GM12878 (cell line): ENCODE measurements at regions not wholly inside any gene's neighbourhood (a gene's known extent, or its start where the extent isn't known, plus 50 kb on each side); places are given as distances from the start of the nearest gene placed in this dataset.

Experiments used
- ATAC-seq: fragments of 200-7000 bp; cut with Tn5 transposase; 3 replicates; pipeline ENCODE4 v1.9.1; 2020; ENCODE audit warnings: mild to moderate bottlenecking, moderate library complexity
- BruUV-seq: library from RNA; stranded (reverse); fragments of 400-500 nt; replicated peaks from 2 replicates; lab custom pipeline; 2021; lab: Mats Ljungman, UMichigan
- CTCF ChIA-PET: fragments of 300-600 bp; sonication (Branson Sonifier 250); formaldehyde crosslinking; extraction: SDS; loops from one replicate; lab custom pipeline; 2021; ENCODE audit warnings: inconsistent platforms; lab: Yijun Ruan, JAX
- POLR2A ChIA-PET: fragments of 350-600 bp; formaldehyde crosslinking; extraction: SDS; loops from one replicate; lab custom pipeline; 2021; ENCODE audit warnings: inconsistent platforms; lab: Charles Lee
- RAD21 ChIA-PET: fragments of 300-600 bp; sonication (Branson Sonifier 250); formaldehyde crosslinking; loops from one replicate; lab custom pipeline; 2023; ENCODE audit warnings: antibody characterized with exemption; ENCODE audit not compliant: unreplicated experiment; lab: Charles Lee
- SMC1A ChIA-PET: fragments of 300-600 bp; sonication (Branson Sonifier 250); formaldehyde crosslinking; loops from one replicate; lab custom pipeline; 2023; ENCODE audit not compliant: unreplicated experiment, uncharacterized antibody; lab: Charles Lee
- DNase-seq: peaks from one replicate; pipeline ENCODE4 v3.0.0-alpha.2; 2011; ENCODE audit warnings: low read depth, low spot score
- FAIRE-seq: peaks from 3 replicates; lab custom pipeline; 2011; peaks lifted over from hg19 to GRCh38; lab: Jason Lieb, UNC
- H2AFZ ChIP-seq: 2 replicates; pipeline ENCODE4 v1.6.0; 2011; ENCODE audit warnings: low read depth, low read length, control low read depth; ENCODE audit not compliant: control insufficient read depth
- H3K27ac ChIP-seq: 2 replicates; pipeline ENCODE4 v1.5.1; 2011; ENCODE audit warnings: control low read depth; ENCODE audit not compliant: control insufficient read depth, insufficient read depth
- H3K27me3 ChIP-seq, 2 experiments: replicated peaks in 1 of 2; 2 replicates each; pipeline versions ENCODE4 v1.6.0 to v1.6.1; 2011; ENCODE audit warnings: low read length in 1 of 2; ENCODE audit not compliant: control insufficient read depth in 2 of 2, insufficient read depth in 2 of 2
- H3K36me3 ChIP-seq, 2 experiments: 2 replicates each; pipeline ENCODE4 v1.5.1; 2011; ENCODE audit warnings: low read length in 1 of 2; ENCODE audit not compliant: control insufficient read depth in 2 of 2, insufficient read depth in 2 of 2
- H3K4me1 ChIP-seq: 2 replicates; pipeline ENCODE4 v1.6.1; 2011; ENCODE audit warnings: mild to moderate bottlenecking, low read length, moderate library complexity, mixed read lengths; ENCODE audit not compliant: control insufficient read depth, insufficient read depth
- H3K4me2 ChIP-seq: 2 replicates; pipeline ENCODE4 v1.6.0; 2011; ENCODE audit warnings: control low read depth; ENCODE audit not compliant: control insufficient read depth, insufficient read depth
- H3K4me3 ChIP-seq: fragments of 200-600 bp; sonication (generic); 2 replicates; pipeline ENCODE4 v1.5.1; 2016
- H3K79me2 ChIP-seq: 2 replicates; pipeline ENCODE4 v1.6.0; 2011; ENCODE audit warnings: low read length; ENCODE audit not compliant: control insufficient read depth, insufficient read depth
- H3K9ac ChIP-seq: 2 replicates; pipeline ENCODE4 v1.8.0; 2011; ENCODE audit warnings: low read length, control low read depth, mixed read lengths; ENCODE audit not compliant: control insufficient read depth, insufficient read depth
- H3K9me3 ChIP-seq: replicated peaks from 3 replicates; pipeline ENCODE4 v1.5.1; 2011; ENCODE audit warnings: mild to moderate bottlenecking, low read length; ENCODE audit not compliant: control insufficient read depth, insufficient read depth
- H4K20me1 ChIP-seq: 2 replicates; pipeline ENCODE4 v1.6.0; 2011; ENCODE audit not compliant: control insufficient read depth, insufficient read depth
- ATF2 ChIP-seq: IDR thresholded peaks from 2 replicates; pipeline ENCODE4 v1.6.1; 2012; ENCODE audit warnings: low read length, inconsistent platforms
- ATF7 ChIP-seq: fragments of 450-650 bp; IDR thresholded peaks from 2 replicates; pipeline ENCODE4 v1.6.1; 2016; ENCODE audit warnings: low read depth, mild to moderate bottlenecking
- EED ChIP-seq: sonication (generic); IDR thresholded peaks from 2 replicates; pipeline ENCODE4 v1.6.1; 2016; ENCODE audit warnings: antibody characterized with exemption, low read depth
- FOXK2 ChIP-seq: fragments of 450-650 bp; IDR thresholded peaks from 2 replicates; pipeline ENCODE4 v1.6.1; 2017; ENCODE audit warnings: mild to moderate bottlenecking, moderate library complexity
- HDAC2 ChIP-seq: fragments of 200-600 bp; sonication (generic); IDR thresholded peaks from 2 replicates; pipeline ENCODE4 v1.6.1; 2017
- KLF5 ChIP-seq: fragments of 450-650 bp; IDR thresholded peaks from 2 replicates; pipeline ENCODE4 v1.6.1; 2014; ENCODE audit warnings: mild to moderate bottlenecking; ENCODE audit not compliant: partially characterized antibody
- MTA2 ChIP-seq: fragments of 450-650 bp; IDR thresholded peaks from 2 replicates; pipeline ENCODE4 v1.6.1; 2016; ENCODE audit warnings: low read depth, mild to moderate bottlenecking, moderate library complexity
- NFIC ChIP-seq: IDR thresholded peaks from 2 replicates; pipeline ENCODE4 v1.6.1; 2012; ENCODE audit warnings: low read depth, mild to moderate bottlenecking, inconsistent platforms, low read length, moderate library complexity
- NR2C1 ChIP-seq: fragments of 450-650 bp; IDR thresholded peaks from 2 replicates; pipeline ENCODE4 v1.6.1; 2017; ENCODE audit warnings: antibody characterized with exemption, mild to moderate bottlenecking, moderate library complexity
- POU2F2 ChIP-seq: IDR thresholded peaks from 3 replicates; pipeline ENCODE4 v1.6.1; 2011; ENCODE audit warnings: low read depth, mild to moderate bottlenecking, low read length, borderline replicate concordance
- PRDM15 ChIP-seq: fragments of 450-650 bp; formaldehyde crosslinking; IDR thresholded peaks from 2 replicates; pipeline ENCODE4 v1.4.0; 2020; ENCODE audit warnings: mild to moderate bottlenecking, moderate library complexity
- RELA ChIP-seq: fragments of 450-650 bp; IDR thresholded peaks from 2 replicates; pipeline ENCODE4 v1.8.0; 2014; ENCODE audit warnings: borderline replicate concordance; ENCODE audit not compliant: partially characterized antibody
- SIX5 ChIP-seq: IDR thresholded peaks from 2 replicates; pipeline ENCODE4 v1.6.1; 2011; ENCODE audit warnings: mild to moderate bottlenecking, low read depth, low read length, moderate library complexity; ENCODE audit not compliant: severe bottlenecking
- TCF7 ChIP-seq: IDR thresholded peaks from 2 replicates; pipeline ENCODE4 v1.6.1; 2014; ENCODE audit warnings: antibody characterized with exemption, borderline replicate concordance
- in situ Hi-C: fragments of 300-500 bp; cut with MboI; formaldehyde crosslinking; loops from 9 replicates; pipeline ENCODE4 v1.14.3; 2018; ENCODE audit warnings: mixed read lengths
- intact Hi-C: fragments of 100-400 bp; cut with micrococcal nuclease; formaldehyde crosslinking; loops from one replicate; pipeline ENCODE4 v1.14.2; 2022; ENCODE audit not compliant: unreplicated experiment
- TF ChIP-seq, protein P1 (sequence below): fragments of 450-650 bp; conservative IDR thresholded peaks from 2 replicates; pipeline ENCODE4 v1.6.1; 2017; ENCODE audit warnings: mild to moderate bottlenecking, moderate library complexity
- TF ChIP-seq, protein P2 (sequence below): fragments of 450-650 bp; formaldehyde crosslinking; IDR thresholded peaks from 2 replicates; pipeline ENCODE4 v1.5.0; 2022; ENCODE audit warnings: mild to moderate bottlenecking, missing genetic modification characterization

GRCh38 chr3:6719999-6720398 lies 140.9 kb upstream of the GRM7 start:
- Histone ChIP-seq H3K36me3 (no peaks in the 10 kb centered on the region), H3K79me2 (no peaks in the 10 kb centered on the region), H2AFZ (no peak overlapping the region), H3K9me3 (peaks cover 6% of the 10 kb centered on the region; the same call in 2 of the 3 replicates), H3K4me3 (no peak overlapping the region), H3K27me3 (no peaks in the 10 kb centered on the region), H3K4me1 (peaks cover 7% of the 10 kb centered on the region; the same call in 1 of the 2 replicates), H3K9ac (no peak overlapping the region), H4K20me1 (no peaks in the 10 kb centered on the region), H3K4me2 (no peak overlapping the region), H3K27ac (no peak overlapping the region)
- in situ Hi-C loops (no loop called here), intact Hi-C loops (no loop called here)
- ATAC-seq (no peak), FAIRE-seq (no peak), DNase-seq (no peak)
- ChIA-PET POLR2A (interaction anchor here (1.3 kb wide), 1 partner anchor 17 kb away, joined by 3 read pairs; no protein-coding TSS in a partner anchor), CTCF (interaction anchor here (1.1 to 1.3 kb wide), 3 partner anchors 18 to 103 kb away, joined by 3 to 4 read pairs (median 3); no protein-coding TSS in a partner anchor), SMC1A (interaction anchor here (1.0 to 2.0 kb wide), 5 partner anchors 9 to 43 kb away, joined by 3 to 5 read pairs (median 3); no protein-coding TSS in a partner anchor), RAD21 (interaction anchor here (0.6 kb wide), 1 partner anchor 74 kb away, joined by 3 read pairs; no protein-coding TSS in a partner anchor)
- BruUV-seq = no TSS peak
- TF ChIP-seq TCF7 = no peak
- no peak for TF ChIP-seq SIX5
- TF ChIP-seq ATF2 = no peak
- TF ChIP-seq MTA2 = no peak
- TF ChIP-seq KLF5 = no peak
- TF ChIP-seq, protein P1, sequence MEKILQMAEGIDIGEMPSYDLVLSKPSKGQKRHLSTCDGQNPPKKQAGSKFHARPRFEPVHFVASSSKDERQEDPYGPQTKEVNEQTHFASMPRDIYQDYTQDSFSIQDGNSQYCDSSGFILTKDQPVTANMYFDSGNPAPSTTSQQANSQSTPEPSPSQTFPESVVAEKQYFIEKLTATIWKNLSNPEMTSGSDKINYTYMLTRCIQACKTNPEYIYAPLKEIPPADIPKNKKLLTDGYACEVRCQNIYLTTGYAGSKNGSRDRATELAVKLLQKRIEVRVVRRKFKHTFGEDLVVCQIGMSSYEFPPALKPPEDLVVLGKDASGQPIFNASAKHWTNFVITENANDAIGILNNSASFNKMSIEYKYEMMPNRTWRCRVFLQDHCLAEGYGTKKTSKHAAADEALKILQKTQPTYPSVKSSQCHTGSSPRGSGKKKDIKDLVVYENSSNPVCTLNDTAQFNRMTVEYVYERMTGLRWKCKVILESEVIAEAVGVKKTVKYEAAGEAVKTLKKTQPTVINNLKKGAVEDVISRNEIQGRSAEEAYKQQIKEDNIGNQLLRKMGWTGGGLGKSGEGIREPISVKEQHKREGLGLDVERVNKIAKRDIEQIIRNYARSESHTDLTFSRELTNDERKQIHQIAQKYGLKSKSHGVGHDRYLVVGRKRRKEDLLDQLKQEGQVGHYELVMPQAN = no peak
- TF ChIP-seq, protein P2, sequence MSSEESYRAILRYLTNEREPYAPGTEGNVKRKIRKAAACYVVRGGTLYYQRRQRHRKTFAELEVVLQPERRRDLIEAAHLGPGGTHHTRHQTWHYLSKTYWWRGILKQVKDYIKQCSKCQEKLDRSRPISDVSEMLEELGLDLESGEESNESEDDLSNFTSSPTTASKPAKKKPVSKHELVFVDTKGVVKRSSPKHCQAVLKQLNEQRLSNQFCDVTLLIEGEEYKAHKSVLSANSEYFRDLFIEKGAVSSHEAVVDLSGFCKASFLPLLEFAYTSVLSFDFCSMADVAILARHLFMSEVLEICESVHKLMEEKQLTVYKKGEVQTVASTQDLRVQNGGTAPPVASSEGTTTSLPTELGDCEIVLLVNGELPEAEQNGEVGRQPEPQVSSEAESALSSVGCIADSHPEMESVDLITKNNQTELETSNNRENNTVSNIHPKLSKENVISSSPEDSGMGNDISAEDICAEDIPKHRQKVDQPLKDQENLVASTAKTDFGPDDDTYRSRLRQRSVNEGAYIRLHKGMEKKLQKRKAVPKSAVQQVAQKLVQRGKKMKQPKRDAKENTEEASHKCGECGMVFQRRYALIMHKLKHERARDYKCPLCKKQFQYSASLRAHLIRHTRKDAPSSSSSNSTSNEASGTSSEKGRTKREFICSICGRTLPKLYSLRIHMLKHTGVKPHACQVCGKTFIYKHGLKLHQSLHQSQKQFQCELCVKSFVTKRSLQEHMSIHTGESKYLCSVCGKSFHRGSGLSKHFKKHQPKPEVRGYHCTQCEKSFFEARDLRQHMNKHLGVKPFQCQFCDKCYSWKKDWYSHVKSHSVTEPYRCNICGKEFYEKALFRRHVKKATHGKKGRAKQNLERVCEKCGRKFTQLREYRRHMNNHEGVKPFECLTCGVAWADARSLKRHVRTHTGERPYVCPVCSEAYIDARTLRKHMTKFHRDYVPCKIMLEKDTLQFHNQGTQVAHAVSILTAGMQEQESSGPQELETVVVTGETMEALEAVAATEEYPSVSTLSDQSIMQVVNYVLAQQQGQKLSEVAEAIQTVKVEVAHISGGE (CRISPR knock-in tag) = no peak
- no peak for TF ChIP-seq PRDM15
- TF ChIP-seq NR2C1 = no peak
- TF ChIP-seq HDAC2 = no peak
- TF ChIP-seq FOXK2 = no peak
- TF ChIP-seq RELA = no peak
- TF ChIP-seq NFIC = no peak
- no peak for TF ChIP-seq ATF7
- TF ChIP-seq POU2F2 = no peak
- TF ChIP-seq EED = no peak
